ENCODE measurements at regions not wholly inside any gene's neighbourhood (a gene's known extent, or its start where the extent isn't known, plus 50 kb on each side); places are given as distances from the start of the nearest gene placed in this dataset.
A peak's percentile ranks its signal among the peaks of the same experiment; 100 is the strongest.

GRCh38 chr20:9981829-9982228 lies 53.0 kb upstream of the ANKEF1 start:
- no peak for DNase-seq (ENCODE audit: low spot score)
- in situ Hi-C loops (cut with HindIII; ENCODE audit: low sequenced_read_pairs), result no loop called here

DNA sequence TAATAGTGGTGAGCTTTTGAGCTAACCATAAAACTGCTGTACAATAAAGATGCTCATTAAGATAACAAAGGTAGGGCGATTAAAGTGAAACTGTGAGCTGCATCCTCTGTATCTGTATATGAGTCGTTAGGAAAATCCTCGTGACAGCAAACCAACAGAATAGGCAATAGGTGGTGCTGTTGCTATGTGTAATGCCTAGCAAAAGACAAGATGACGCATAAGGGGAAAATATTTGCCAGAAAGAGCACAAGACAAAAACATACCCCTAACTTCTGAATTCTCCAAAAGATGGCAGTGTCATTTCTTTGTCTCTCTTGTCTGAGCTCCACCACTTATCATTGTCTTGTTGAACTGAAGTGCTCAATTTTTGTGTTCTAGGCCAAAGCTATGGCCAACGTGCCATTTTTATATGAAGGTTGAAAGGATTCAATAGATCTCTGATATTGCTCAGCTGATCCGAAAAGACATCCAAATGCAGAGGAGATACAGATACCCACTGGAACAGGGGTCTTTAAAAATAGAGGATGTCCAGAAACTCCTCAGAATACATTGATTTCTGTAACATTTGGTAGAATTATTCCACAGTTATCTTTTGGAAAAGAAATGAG lies 56.3 kb upstream of the ANKEF1 start:
- in situ Hi-C loops (cut with HindIII; ENCODE audit: low sequenced_read_pairs), result no loop called here
- peak; percentile 96 for DNase-seq (ENCODE audit: low spot score)

GRCh38 chr20:9977629-9978028 lies 57.2 kb upstream of the ANKEF1 start:
- DNase-seq (ENCODE audit: low spot score), result no peak
- in situ Hi-C loops (cut with HindIII; ENCODE audit: low sequenced_read_pairs), result no loop called here

GRCh38 chr20:9974324-9974723 lies 60.5 kb upstream of the ANKEF1 start:
- in situ Hi-C loops (cut with HindIII; ENCODE audit: low sequenced_read_pairs), result no loop called here
- DNase-seq (ENCODE audit: low spot score), result no peak

GRCh38 chr20:9971746-9972145 lies 63.0 kb upstream of the ANKEF1 start:
- in situ Hi-C loops (cut with HindIII; ENCODE audit: low sequenced_read_pairs), result no loop called here
- DNase-seq (ENCODE audit: low spot score), result no peak

GRCh38 chr20:9969626-9970025 lies 65.2 kb upstream of the ANKEF1 start:
- DNase-seq (ENCODE audit: low spot score), result no peak
- in situ Hi-C loops (cut with HindIII; ENCODE audit: low sequenced_read_pairs), result no loop called here

GRCh38 chr20:9968015-9968414 lies 66.8 kb upstream of the ANKEF1 start:
- DNase-seq (ENCODE audit: low spot score), result no peak
- in situ Hi-C loops (cut with HindIII; ENCODE audit: low sequenced_read_pairs), result no loop called here

DNA sequence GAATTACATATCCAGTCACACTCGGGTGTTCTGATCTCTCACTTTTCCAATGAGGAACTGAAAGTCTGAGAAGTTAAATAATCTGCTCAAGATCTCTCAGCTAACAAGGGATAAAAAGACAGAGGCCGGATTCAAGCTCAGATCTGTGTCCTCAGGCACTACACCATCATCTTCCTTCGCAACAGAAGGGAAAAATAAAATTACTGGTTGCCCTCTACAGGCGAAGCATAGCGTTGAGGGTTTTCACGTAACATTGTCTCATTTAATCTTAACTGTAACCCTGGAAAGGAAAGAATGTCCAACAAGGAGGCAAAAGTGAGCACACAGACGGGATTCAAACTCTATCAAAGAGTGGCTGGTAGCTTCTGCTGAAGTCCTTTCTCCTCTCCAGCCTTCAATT lies 67.8 kb upstream of the ANKEF1 start:
- DNase-seq (ENCODE audit: low spot score), result peak; percentile 65
- in situ Hi-C loops (cut with HindIII; ENCODE audit: low sequenced_read_pairs), result no loop called here

DNA sequence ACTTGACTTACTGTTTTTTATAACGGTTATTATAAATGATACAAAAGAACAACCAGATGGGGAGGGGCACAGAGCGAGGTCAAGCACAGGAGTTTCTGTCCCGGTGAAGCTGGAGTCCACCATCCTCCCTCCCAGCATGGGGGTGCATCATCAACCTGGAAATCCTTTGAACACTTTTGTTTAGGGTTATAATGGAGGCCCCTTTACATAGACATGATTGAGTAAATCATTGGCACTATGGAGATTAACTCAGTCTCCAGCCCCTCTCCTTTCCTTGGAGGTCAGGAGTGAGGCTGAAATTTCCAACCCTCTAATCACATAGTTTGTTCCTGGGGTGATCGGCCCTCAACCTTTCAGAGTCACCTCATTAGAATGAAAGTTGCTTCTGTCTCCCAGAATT lies 71.8 kb upstream of the ANKEF1 start:
- in situ Hi-C loops (cut with HindIII; ENCODE audit: low sequenced_read_pairs), result no loop called here
- DNase-seq (ENCODE audit: low spot score), result no peak

- no peak for DNase-seq (ENCODE audit: low spot score)
- in situ Hi-C loops (cut with HindIII; ENCODE audit: low sequenced_read_pairs), result no loop called here
Measured at GRCh38 chr20:9958693-9959092, 76.1 kb upstream of the ANKEF1 start.

GRCh38 chr20:9955646-9956045 lies 79.1 kb upstream of the ANKEF1 start:
- in situ Hi-C loops (cut with HindIII; ENCODE audit: low sequenced_read_pairs), result no loop called here
- DNase-seq (ENCODE audit: low spot score), result no peak

GRCh38 chr20:9949563-9949962 lies 85.2 kb upstream of the ANKEF1 start:
- DNase-seq (ENCODE audit: low spot score), result peak; percentile 23
- in situ Hi-C loops (cut with HindIII; ENCODE audit: low sequenced_read_pairs), result no loop called here

- in situ Hi-C loops (cut with HindIII; ENCODE audit: low sequenced_read_pairs), result no loop called here
- DNase-seq (ENCODE audit: low spot score), result no peak
Measured at GRCh38 chr20:9945408-9945807, 89.4 kb upstream of the ANKEF1 start.

DNA sequence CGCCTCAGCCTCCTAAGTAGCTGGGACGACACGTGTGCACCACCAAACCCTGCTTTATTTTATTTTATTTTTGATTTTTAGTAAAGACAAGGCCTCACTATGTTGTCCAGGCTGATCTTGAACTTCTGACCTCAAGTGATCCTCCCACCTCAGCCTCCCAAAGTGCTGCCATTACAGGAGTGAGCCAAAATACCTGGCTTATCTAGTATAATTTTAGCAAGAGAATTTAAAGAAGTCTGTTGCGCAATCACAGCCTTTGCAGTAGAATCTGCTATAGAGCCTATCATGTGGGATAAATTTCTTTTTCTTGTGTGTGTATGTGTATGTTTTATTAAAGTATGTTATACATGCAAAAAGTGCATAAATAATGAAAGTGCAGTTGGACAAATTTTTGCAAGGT lies 92.1 kb upstream of the ANKEF1 start:
- in situ Hi-C loops (cut with HindIII; ENCODE audit: low sequenced_read_pairs), result no loop called here
- no peak for DNase-seq (ENCODE audit: low spot score)

DNA sequence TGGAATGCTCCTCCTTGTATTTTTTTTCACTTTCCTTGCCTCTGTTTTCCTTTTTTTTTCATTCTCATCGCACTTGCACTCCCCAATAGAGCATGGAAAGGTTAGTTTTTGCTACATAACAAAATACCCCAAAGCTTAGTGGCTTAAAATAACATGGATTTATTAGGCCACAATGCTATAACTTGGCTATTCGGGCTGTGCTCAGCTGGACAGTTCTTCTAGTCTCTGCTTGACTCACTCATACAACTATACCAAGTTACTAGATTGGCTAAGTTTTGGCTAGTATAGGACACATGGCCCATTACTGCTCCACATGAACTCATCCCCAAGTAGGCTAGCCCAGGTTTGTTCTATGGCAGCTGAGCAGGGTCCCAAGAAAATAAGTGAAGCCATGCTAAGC lies 94.5 kb upstream of the ANKEF1 start:
- DNase-seq (ENCODE audit: low spot score), result no peak
- in situ Hi-C loops (cut with HindIII; ENCODE audit: low sequenced_read_pairs), result no loop called here

- DNase-seq (ENCODE audit: low spot score), result no peak
- in situ Hi-C loops (cut with HindIII; ENCODE audit: low sequenced_read_pairs), result no loop called here
Measured at GRCh38 chr20:9939231-9939630, 95.6 kb upstream of the ANKEF1 start.

- DNase-seq (ENCODE audit: low spot score), result no peak
- in situ Hi-C loops (cut with HindIII; ENCODE audit: low sequenced_read_pairs), result no loop called here
Measured at GRCh38 chr20:9935285-9935684, 96.4 kb upstream of the PAK5 start.

- no peak for DNase-seq (ENCODE audit: low spot score)
- in situ Hi-C loops (cut with HindIII; ENCODE audit: low sequenced_read_pairs), result no loop called here
Measured at GRCh38 chr20:9930142-9930541, 91.3 kb upstream of the PAK5 start.

- in situ Hi-C loops (cut with HindIII; ENCODE audit: low sequenced_read_pairs), result no loop called here
- no peak for DNase-seq (ENCODE audit: low spot score)
Measured at GRCh38 chr20:9928955-9929354, 90.1 kb upstream of the PAK5 start.

- DNase-seq (ENCODE audit: low spot score), result no peak
- in situ Hi-C loops (cut with HindIII; ENCODE audit: low sequenced_read_pairs), result no loop called here
Measured at GRCh38 chr20:9928281-9928737, 89.4 kb upstream of the PAK5 start.

DNA sequence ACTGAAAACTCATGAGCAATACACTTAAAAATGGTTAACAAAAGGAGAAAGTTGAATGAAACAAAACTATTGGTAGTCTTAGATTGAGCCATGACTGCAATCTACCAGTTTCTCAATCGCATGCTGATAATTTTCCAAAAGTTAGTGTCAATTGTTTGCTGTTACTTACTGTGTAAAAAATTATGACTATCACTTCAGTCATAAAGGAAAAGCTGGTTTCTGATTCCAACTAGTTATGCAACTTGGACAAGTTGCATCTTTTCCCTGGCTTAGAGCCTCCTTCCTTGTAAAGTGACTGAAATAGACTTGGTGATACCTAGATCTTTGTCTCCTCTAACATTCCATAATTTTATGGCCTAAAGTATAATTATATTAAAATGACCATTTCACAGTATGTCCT lies 88.3 kb upstream of the PAK5 start:
- in situ Hi-C loops (cut with HindIII; ENCODE audit: low sequenced_read_pairs), result no loop called here
- no peak for DNase-seq (ENCODE audit: low spot score)

DNA sequence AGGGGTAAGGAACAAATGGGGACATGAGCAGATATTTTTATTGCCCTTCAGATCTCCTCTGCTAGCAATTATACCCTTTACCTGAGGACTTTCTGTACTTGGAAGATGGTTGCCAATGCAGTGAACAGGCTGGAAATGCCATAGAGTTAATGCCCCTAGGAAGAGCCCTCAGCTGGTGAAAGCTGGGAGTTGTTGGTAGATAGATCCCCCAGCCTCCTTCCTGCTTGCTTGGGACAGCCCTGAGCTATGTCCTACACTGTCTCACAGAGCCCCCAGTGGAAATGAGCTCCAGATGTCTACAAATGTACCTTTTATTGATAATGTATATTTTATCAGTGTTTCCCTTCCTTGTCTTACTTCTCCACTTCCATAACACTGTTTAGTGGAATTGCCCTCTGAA lies 87.6 kb upstream of the PAK5 start:
- no peak for DNase-seq (ENCODE audit: low spot score)
- in situ Hi-C loops (cut with HindIII; ENCODE audit: low sequenced_read_pairs), result no loop called here
